Cardiac muscle cell (in vitro differentiated cells and primary cell): ENCODE measurements at regions not wholly inside any gene's neighbourhood (a gene's known extent, or its start where the extent isn't known, plus 50 kb on each side); places are given as distances from the start of the nearest gene placed in this dataset.
A peak's percentile ranks its signal among the peaks of the same experiment; 100 is the strongest.

ENCODE experiments used
- DNase-seq, 2 donors: peaks; one replicate each; pipeline versions ENCODE4 v3.0.0 to v3.0.0-alpha.2; 2010 to 2017; ENCODE audit warnings: low read depth in 1 of 2, low spot score in 1 of 2
- H3K27ac ChIP-seq: fragments of 200-600 bp; sonication (generic); 2 replicates; pipeline ENCODE4 v1.5.1; 2016
- H3K27me3 ChIP-seq: fragments of 200-600 bp; sonication (generic); 2 replicates; pipeline ENCODE4 v1.6.0; 2016; ENCODE audit warnings: control low read depth
- H3K36me3 ChIP-seq: fragments of 200-600 bp; sonication (generic); 2 replicates; pipeline ENCODE4 v1.5.1; 2016; ENCODE audit warnings: control low read depth
- H3K4me1 ChIP-seq: fragments of 200-600 bp; sonication (generic); 2 replicates; pipeline ENCODE4 v1.8.1; 2017; ENCODE audit warnings: low read depth, mild to moderate bottlenecking, mixed run types
- H3K4me3 ChIP-seq: fragments of 200-600 bp; sonication (generic); 2 replicates; pipeline ENCODE4 v1.5.1; 2016; ENCODE audit warnings: mild to moderate bottlenecking
- H3K9me3 ChIP-seq: fragments of 200-600 bp; sonication (generic); 2 replicates; pipeline ENCODE4 v1.5.1; 2017; ENCODE audit warnings: low read depth, mild to moderate bottlenecking, control low read depth
- TF ChIP-seq, protein P1 (sequence below): IDR thresholded peaks from 2 replicates; pipeline ENCODE4 v1.5.1; 2012; ENCODE audit warnings: low read depth, mild to moderate bottlenecking, low read length

DNA sequence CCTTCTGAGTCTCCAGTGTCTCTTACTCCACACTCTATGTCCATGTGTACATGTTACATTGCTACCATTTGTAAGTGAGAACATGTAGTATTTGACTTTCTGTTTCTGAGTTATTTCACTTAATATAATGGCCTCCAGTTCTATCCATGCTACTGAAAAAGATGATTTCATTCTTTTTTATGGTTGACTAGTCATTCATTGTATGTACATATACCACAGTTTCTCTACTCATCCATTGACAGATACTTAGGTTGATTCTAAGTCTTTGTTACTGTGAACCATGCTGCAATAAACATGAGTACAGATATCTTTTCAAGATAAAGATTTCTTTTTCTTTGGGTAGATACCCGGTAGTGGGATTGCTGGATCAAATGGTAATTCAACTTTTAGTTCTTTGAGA lies 107.1 kb upstream of the CHD1 start:
- no peaks in the 10 kb centered on the region for H3K4me1 ChIP-seq
- H3K27me3 ChIP-seq, result no peaks in the 10 kb centered on the region
- no peak for DNase-seq
- no peaks in the 10 kb centered on the region for H3K9me3 ChIP-seq
- TF ChIP-seq, protein P1, sequence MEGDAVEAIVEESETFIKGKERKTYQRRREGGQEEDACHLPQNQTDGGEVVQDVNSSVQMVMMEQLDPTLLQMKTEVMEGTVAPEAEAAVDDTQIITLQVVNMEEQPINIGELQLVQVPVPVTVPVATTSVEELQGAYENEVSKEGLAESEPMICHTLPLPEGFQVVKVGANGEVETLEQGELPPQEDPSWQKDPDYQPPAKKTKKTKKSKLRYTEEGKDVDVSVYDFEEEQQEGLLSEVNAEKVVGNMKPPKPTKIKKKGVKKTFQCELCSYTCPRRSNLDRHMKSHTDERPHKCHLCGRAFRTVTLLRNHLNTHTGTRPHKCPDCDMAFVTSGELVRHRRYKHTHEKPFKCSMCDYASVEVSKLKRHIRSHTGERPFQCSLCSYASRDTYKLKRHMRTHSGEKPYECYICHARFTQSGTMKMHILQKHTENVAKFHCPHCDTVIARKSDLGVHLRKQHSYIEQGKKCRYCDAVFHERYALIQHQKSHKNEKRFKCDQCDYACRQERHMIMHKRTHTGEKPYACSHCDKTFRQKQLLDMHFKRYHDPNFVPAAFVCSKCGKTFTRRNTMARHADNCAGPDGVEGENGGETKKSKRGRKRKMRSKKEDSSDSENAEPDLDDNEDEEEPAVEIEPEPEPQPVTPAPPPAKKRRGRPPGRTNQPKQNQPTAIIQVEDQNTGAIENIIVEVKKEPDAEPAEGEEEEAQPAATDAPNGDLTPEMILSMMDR, result no peak
- no peak overlapping the region for H3K4me3 ChIP-seq
- no peak overlapping the region for H3K27ac ChIP-seq
- no peaks in the 10 kb centered on the region for H3K36me3 ChIP-seq

DNA sequence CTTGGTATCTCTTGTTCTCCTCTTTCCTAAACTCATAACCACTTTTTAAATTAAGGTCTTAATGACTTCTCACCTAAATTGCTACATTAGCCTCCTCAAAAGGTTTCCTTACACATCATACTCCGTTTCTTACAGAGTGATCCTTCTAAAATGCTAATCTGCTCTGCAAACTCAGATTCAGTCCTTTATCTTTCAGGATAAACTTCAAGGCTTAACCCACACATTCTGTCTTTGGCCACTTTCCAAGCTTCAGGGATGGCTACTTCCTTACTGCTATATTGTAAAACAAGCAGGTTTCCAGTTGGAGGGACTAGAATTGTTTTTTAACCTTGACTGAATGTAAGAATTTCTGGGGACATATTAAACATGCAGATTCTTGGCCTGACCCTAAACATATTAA lies 105.5 kb upstream of the CHD1 start:
- no peaks in the 10 kb centered on the region for H3K27me3 ChIP-seq
- TF ChIP-seq, protein P1, result no peak
- no peaks in the 10 kb centered on the region for H3K36me3 ChIP-seq
- H3K4me1 ChIP-seq, result no peaks in the 10 kb centered on the region
- H3K9me3 ChIP-seq, result no peaks in the 10 kb centered on the region
- no peak overlapping the region for H3K27ac ChIP-seq
- DNase-seq, result peak in 1 of 2 donors; percentile 50
- H3K4me3 ChIP-seq, result no peak overlapping the region

DNA sequence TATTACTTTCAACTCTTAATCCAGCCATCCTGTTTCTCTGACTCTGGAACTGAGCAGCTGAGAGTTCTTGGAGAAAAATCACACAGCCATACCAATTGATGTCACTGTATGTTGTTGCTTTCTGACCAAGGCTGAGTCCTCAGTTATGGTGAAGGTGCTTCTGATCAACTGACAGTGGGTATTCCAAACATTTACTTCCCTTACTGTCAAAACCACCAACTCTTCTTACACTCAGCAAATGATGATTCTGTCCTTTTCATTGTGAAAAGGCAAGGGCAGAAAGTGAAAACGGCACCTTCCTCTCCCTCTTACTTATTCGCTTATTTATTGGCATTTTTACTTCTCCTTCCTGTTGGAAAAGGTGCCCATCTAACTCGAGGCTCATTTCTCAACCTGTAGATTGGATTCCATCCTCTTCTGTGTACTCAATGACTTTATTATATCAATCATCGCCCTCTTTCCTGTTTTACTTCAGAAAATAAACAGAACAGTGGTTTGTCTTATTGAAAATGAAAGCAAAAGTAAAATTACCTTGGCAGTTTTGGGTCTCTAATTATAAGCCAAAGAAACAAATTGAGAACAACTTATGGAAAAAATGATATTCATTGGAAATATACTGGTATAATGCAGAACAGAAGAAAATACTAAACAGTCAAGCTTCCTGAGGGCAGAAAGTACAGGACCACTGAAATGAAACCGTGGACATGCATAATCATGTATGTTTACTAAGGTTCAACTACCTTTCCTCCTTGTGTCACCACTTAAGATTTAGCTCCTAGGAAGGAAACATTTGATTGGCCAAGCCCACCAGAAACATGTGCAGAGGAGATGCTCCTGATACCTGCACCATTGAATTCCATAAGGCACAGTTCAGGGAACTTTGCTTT lies 104.5 kb upstream of the CHD1 start:
- no peak overlapping the region for H3K4me3 ChIP-seq
- no peaks in the 10 kb centered on the region for H3K27me3 ChIP-seq
- TF ChIP-seq, protein P1, result no peak
- no peaks in the 10 kb centered on the region for H3K9me3 ChIP-seq
- DNase-seq, result no peak
- H3K4me1 ChIP-seq, result no peaks in the 10 kb centered on the region
- H3K36me3 ChIP-seq, result no peaks in the 10 kb centered on the region
- no peak overlapping the region for H3K27ac ChIP-seq

DNA sequence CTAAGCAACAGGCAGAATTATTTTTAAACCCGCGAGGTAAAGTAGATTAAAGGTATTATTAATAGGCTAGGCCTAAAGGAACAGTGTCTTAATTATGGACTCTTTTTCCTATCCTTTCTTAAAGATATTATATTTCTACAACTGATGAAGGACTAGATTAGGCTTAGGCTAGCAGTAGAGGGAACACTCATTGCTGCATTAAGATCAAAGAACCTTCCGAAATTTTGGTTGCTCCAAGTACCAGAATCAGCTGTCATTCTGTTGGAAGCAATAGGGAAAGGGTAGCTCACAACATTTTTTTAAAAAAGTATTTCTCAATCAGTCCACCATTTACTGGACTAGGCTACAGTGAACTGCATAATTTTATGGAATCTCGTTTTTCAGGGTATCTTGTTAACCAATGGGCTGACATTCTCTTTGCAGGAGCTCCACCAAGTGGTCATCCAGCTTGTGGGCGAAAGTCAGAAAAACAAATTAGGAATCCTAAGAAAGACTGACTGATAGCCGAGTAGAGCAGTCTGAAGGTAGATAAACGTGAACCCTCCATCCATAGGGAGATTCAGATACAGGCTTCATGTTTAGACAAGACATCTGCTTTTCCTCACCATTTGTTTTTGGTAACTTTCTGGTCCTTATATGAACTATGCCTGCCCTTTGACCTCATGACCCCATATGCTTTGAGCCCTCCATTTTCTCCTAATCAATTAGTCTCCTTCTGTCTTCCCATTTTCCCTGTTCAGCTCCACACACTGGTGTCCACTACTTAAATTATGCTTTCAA lies 103.6 kb upstream of the CHD1 start:
- H3K4me1 ChIP-seq, result no peaks in the 10 kb centered on the region
- TF ChIP-seq, protein P1, result peak; percentile 86
- no peak overlapping the region for H3K27ac ChIP-seq
- H3K36me3 ChIP-seq, result no peaks in the 10 kb centered on the region
- DNase-seq, result peak; percentile 57 to 90
- H3K9me3 ChIP-seq, result no peaks in the 10 kb centered on the region
- H3K4me3 ChIP-seq, result no peak overlapping the region
- H3K27me3 ChIP-seq, result no peaks in the 10 kb centered on the region

DNA sequence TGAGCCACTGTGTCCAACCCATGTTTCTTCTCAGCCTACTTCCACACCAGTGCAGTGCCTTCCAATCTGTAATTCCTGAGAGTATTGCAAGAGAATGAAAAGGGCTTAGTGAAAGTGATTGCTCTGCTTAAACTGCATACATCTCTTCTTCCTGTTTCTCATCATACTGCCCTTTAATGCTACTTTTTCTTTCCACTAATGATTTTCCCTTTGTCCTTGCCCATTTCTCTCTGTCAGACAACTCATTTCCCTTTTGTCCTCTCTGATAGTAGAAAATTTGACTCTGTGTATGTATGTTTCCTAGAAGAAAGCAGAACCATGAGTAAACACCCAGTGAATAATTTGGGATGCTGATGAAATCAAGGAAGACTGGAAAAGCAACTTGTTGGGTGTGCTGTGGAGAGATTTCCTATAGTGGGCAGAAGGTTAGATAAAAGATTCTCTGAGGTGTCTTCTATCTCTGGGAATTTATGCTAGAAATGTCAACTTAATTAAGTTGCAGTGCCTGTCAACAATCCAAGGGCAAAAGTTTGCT lies 102.2 kb upstream of the CHD1 start:
- Histone ChIP-seq H3K4me3 (no peak overlapping the region), H3K27me3 (no peaks in the 10 kb centered on the region), H3K9me3 (no peaks in the 10 kb centered on the region), H3K36me3 (no peaks in the 10 kb centered on the region), H3K27ac (no peak overlapping the region), H3K4me1 (no peaks in the 10 kb centered on the region)
- no peak for DNase-seq
- TF ChIP-seq, protein P1, result no peak
